OCI-LY3 (cell line): ENCODE measurements at regions not wholly inside any gene's neighbourhood (a gene's known extent, or its start where the extent isn't known, plus 50 kb on each side); places are given as distances from the start of the nearest gene placed in this dataset.
"Not testable (repeated sequence)": the region's sequence is repeated elsewhere in the genome, so short reads cannot be mapped to it uniquely, and the experiment has no call there.

Experiments used
- H2AFZ ChIP-seq: fragments of 200-600, 300-600 bp; shearing (Covaris generic); 2 replicates; pipeline ENCODE4 v1.6.0; 2014; ENCODE audit warnings: antibody characterized with exemption, low read depth, low read length
- H3K27ac ChIP-seq: fragments of 200-600, 300-600 bp; sonication (generic); 2 replicates; pipeline ENCODE4 v1.5.1; 2014; ENCODE audit warnings: mild to moderate bottlenecking, low read length, moderate library complexity, mixed read lengths
- H3K27me3 ChIP-seq: fragments of 200-600, 300-600 bp; sonication (generic); 2 replicates; pipeline ENCODE4 v1.6.1; 2014; ENCODE audit warnings: low read depth, low read length, mixed read lengths
- H3K36me3 ChIP-seq: fragments of 200-600, 300-600 bp; sonication (generic); replicated peaks from 2 replicates; pipeline ENCODE3; 2014; ENCODE audit warnings: low read depth, low read length, mixed read lengths
- H3K4me1 ChIP-seq: fragments of 300-600, 200-600 bp; sonication (generic); 2 replicates; pipeline ENCODE4 v1.6.1; 2014; ENCODE audit warnings: low read length, mixed read lengths
- H3K4me2 ChIP-seq: fragments of 200-600, 300-600 bp; sonication (generic); 2 replicates; pipeline ENCODE4 v1.6.1; 2014; ENCODE audit warnings: low read length, mixed read lengths
- H3K4me3 ChIP-seq: fragments of 300-600, 200-600 bp; sonication (generic); 2 replicates; pipeline ENCODE4 v1.5.1; 2014; ENCODE audit warnings: antibody characterized with exemption, mild to moderate bottlenecking, low read length, moderate library complexity
- H3K79me2 ChIP-seq: fragments of 300-600, 200-600 bp; shearing (Covaris generic); 2 replicates; pipeline ENCODE4 v1.6.1; 2014; ENCODE audit warnings: mild to moderate bottlenecking, low read length, mixed read lengths
- H3K9ac ChIP-seq: fragments of 300-600, 200-600 bp; shearing (Covaris generic); 2 replicates; pipeline ENCODE4 v1.6.0; 2014; ENCODE audit warnings: mild to moderate bottlenecking, low read length, moderate library complexity
- H3K9me3 ChIP-seq: fragments of 200-600, 300-600 bp; shearing (Covaris generic); 2 replicates; pipeline ENCODE4 v1.6.1; 2014; ENCODE audit warnings: low read length, mixed read lengths; ENCODE audit not compliant: insufficient read depth
- H4K20me1 ChIP-seq: fragments of 200-600, 300-600 bp; sonication (generic); 2 replicates; pipeline ENCODE4 v1.6.1; 2016; ENCODE audit warnings: low read length, mixed read lengths; ENCODE audit not compliant: insufficient read depth
- EZH2phosphoT487 ChIP-seq: fragments of 200-600 bp; shearing (Covaris generic); IDR thresholded peaks from 2 replicates; pipeline ENCODE4 v1.6.1; 2018; ENCODE audit warnings: antibody characterized with exemption, mixed run types, low read depth
- TF ChIP-seq, protein P1 (sequence below): fragments of 200-600, 300-600 bp; sonication (generic); IDR thresholded peaks from 2 replicates; pipeline ENCODE4 v1.5.1; 2014; ENCODE audit warnings: antibody characterized with exemption, low read length, low read depth

DNA sequence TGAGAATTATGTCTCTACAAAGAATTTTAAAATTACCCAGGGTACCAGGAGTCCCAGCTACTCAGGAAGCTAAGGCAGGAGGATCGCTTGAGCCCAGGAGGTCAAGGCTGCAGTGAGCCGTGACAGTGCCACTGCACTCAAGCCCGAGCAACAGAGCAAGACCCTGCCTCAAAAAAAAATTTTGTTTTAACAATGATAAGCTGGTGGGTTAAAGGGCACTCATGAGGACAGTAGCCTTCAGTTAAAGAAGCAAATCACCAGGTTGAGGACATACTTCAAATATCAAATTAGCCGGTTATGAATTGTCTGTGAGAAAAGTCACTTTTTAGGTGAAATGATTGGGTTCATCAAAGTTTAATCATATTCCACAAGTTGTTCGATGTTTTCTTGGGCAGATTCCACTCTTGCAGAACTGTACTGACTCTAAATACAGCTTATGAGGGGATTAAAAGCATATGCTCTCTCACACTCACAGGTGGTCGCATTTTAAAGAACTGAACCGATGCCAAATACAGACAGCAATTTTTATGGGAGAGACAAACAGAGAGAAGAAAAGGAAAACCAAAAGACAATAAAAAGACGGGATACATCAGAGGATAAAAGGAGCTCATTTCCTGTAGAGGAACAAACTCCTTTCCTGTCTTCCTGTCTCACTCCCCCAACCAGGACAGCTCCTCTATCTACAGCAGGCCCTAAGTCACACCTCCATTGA lies 582.8 kb upstream of the NRP1 start:
- H3K27ac ChIP-seq: no peak overlapping the region
- no peak overlapping the region for H2AFZ ChIP-seq
- no peaks in the 10 kb centered on the region for H3K27me3 ChIP-seq
- H3K9me3 ChIP-seq: no peaks in the 10 kb centered on the region
- H3K4me2 ChIP-seq: no peak overlapping the region
- no peaks in the 10 kb centered on the region for H4K20me1 ChIP-seq
- H3K4me1 ChIP-seq: no peaks in the 10 kb centered on the region
- no peaks in the 10 kb centered on the region for H3K36me3 ChIP-seq
- H3K79me2 ChIP-seq: no peaks in the 10 kb centered on the region
- H3K9ac ChIP-seq: no peak overlapping the region
- TF ChIP-seq EZH2phosphoT487: no peak
- TF ChIP-seq, protein P1, sequence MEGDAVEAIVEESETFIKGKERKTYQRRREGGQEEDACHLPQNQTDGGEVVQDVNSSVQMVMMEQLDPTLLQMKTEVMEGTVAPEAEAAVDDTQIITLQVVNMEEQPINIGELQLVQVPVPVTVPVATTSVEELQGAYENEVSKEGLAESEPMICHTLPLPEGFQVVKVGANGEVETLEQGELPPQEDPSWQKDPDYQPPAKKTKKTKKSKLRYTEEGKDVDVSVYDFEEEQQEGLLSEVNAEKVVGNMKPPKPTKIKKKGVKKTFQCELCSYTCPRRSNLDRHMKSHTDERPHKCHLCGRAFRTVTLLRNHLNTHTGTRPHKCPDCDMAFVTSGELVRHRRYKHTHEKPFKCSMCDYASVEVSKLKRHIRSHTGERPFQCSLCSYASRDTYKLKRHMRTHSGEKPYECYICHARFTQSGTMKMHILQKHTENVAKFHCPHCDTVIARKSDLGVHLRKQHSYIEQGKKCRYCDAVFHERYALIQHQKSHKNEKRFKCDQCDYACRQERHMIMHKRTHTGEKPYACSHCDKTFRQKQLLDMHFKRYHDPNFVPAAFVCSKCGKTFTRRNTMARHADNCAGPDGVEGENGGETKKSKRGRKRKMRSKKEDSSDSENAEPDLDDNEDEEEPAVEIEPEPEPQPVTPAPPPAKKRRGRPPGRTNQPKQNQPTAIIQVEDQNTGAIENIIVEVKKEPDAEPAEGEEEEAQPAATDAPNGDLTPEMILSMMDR: no peak
- no peak overlapping the region for H3K4me3 ChIP-seq

GRCh38 chr10:33914746-33915145 lies 580.3 kb upstream of the NRP1 start:
- Histone ChIP-seq H3K27ac (no peak overlapping the region), H3K9ac (no peak overlapping the region), H3K4me3 (no peak overlapping the region), H4K20me1 (no peaks in the 10 kb centered on the region), H3K36me3 (no peaks in the 10 kb centered on the region), H3K27me3 (no peaks in the 10 kb centered on the region), H3K4me1 (no peaks in the 10 kb centered on the region), H2AFZ (no peak overlapping the region), H3K79me2 (no peaks in the 10 kb centered on the region), H3K9me3 (no peaks in the 10 kb centered on the region), H3K4me2 (no peak overlapping the region)
- TF ChIP-seq EZH2phosphoT487: no peak
- TF ChIP-seq, protein P1: no peak

DNA sequence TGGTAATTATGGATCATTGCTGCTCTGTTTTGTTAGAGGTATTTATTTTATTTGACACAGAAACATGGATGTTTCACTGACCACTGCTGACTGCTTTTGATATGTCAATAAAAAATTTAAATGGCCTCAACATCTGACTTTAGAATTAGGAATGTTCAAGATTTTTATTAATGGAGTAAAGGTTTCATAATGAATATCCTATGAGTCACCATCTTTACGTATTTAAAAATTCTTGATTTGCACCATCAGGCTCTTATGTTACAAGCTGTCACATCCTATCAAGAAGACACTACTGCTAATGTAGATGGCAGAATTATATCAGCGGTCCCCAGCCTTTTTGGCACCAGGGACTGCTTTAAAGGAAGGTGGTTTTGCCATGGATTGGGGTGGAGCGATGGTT lies 578.7 kb upstream of the NRP1 start:
- no peak overlapping the region for H3K9ac ChIP-seq
- H3K27ac ChIP-seq: no peak overlapping the region
- no peak overlapping the region for H3K4me3 ChIP-seq
- H3K36me3 ChIP-seq: no peaks in the 10 kb centered on the region
- H3K9me3 ChIP-seq: no peaks in the 10 kb centered on the region
- no peak overlapping the region for H3K4me2 ChIP-seq
- no peaks in the 10 kb centered on the region for H4K20me1 ChIP-seq
- H2AFZ ChIP-seq: no peak overlapping the region
- H3K79me2 ChIP-seq: no peaks in the 10 kb centered on the region
- no peaks in the 10 kb centered on the region for H3K27me3 ChIP-seq
- no peaks in the 10 kb centered on the region for H3K4me1 ChIP-seq
- no peak for TF ChIP-seq EZH2phosphoT487
- TF ChIP-seq, protein P1: no peak

DNA sequence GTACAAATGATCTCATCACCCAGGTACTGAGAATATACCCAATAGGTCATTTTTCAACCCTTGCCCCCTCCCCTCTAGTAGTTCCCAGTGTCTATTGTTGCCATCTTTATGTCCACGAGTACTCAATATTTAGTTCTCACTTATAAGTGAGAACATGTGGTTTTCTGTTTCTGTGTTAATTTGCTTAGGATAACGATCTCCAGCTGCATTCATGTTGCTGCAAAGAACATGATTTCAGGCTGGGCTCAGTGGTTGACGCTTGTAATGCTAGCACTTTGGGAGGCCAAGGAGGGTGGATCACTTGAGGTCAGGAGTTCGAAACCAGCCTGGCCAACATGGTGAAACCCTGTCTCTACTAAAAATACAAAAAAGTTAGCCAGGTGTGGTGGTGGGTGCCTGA lies 575.0 kb upstream of the NRP1 start:
- not testable (repeated sequence) for H3K79me2 ChIP-seq, H3K27ac ChIP-seq, H4K20me1 ChIP-seq, H3K4me3 ChIP-seq, H3K4me1 ChIP-seq, H2AFZ ChIP-seq, H3K9me3 ChIP-seq, H3K9ac ChIP-seq, H3K27me3 ChIP-seq, H3K4me2 ChIP-seq, H3K36me3 ChIP-seq
